H1 (cell line): ENCODE measurements at regions not wholly inside any gene's neighbourhood (a gene's known extent, or its start where the extent isn't known, plus 50 kb on each side); places are given as distances from the start of the nearest gene placed in this dataset.

ENCODE experiments used
- CTCF ChIA-PET: fragments of 300-600 bp; sonication (Branson Sonifier 250); formaldehyde crosslinking; loops from one replicate; lab custom pipeline; 2021; ENCODE audit not compliant: partially characterized antibody; lab: Charles Lee
- POLR2A ChIA-PET: fragments of 300-600 bp; sonication (Branson Sonifier 250); formaldehyde crosslinking; loops from one replicate; lab custom pipeline; 2021; ENCODE audit warnings: inconsistent platforms; ENCODE audit not compliant: partially characterized antibody; lab: Charles Lee
- DNase-seq, 2 experiments: peaks; one replicate each; pipeline versions ENCODE4 v3.0.0 to v3.0.0-alpha.2; 2010 to 2022; ENCODE audit warnings: low spot score in 2 of 2, low read depth in 1 of 2, mixed read lengths in 1 of 2
- FAIRE-seq: peaks from 2 replicates; lab custom pipeline; 2011; peaks lifted over from hg19 to GRCh38; lab: Jason Lieb, UNC
- H2AFZ ChIP-seq: 2 replicates; pipeline ENCODE4 v1.8.1; 2012; ENCODE audit warnings: low read length, inconsistent platforms
- H2AK5ac ChIP-seq: 2 replicates; pipeline ENCODE4 v1.6.1; 2013; ENCODE audit warnings: low read depth, low read length
- H2BK120ac ChIP-seq: replicated peaks from 2 replicates; pipeline ENCODE3; 2013; ENCODE audit warnings: low read depth, low read length, inconsistent platforms
- H2BK12ac ChIP-seq: 2 replicates; pipeline ENCODE4 v1.6.1; 2013; ENCODE audit warnings: low read depth, low read length
- H2BK15ac ChIP-seq: 2 replicates; pipeline ENCODE4 v1.6.1; 2013; ENCODE audit warnings: low read length
- H2BK20ac ChIP-seq: 2 replicates; pipeline ENCODE4 v1.6.1; 2013; ENCODE audit warnings: low read length
- H2BK5ac ChIP-seq: 2 replicates; pipeline ENCODE4 v1.6.1; 2013; ENCODE audit warnings: low read depth, low read length
- H3K14ac ChIP-seq: 2 replicates; pipeline ENCODE4 v1.6.1; 2013; ENCODE audit warnings: inconsistent platforms; ENCODE audit not compliant: insufficient read length
- H3K18ac ChIP-seq: 2 replicates; pipeline ENCODE4 v1.6.1; 2013; ENCODE audit warnings: low read length; ENCODE audit errors: extremely low read depth
- H3K23ac ChIP-seq: 2 replicates; pipeline ENCODE4 v1.6.1; 2013; ENCODE audit warnings: inconsistent platforms; ENCODE audit not compliant: insufficient read length
- H3K23me2 ChIP-seq: 2 replicates; pipeline ENCODE4 v1.6.1; 2013; ENCODE audit warnings: low read depth, low read length
- H3K27ac ChIP-seq: 2 replicates; pipeline ENCODE4 v1.6.1; 2011; ENCODE audit warnings: low read depth, low read length, inconsistent platforms
- H3K27me3 ChIP-seq, 4 experiments: replicated peaks in 1 of 4; 1 replicate in 1 of 4; 2 replicates in 3 of 4; pipeline versions ENCODE4 v1.6.1 to v1.8.1; 2011 to 2013; ENCODE audit warnings: low read length in 3 of 4, mild to moderate bottlenecking in 3 of 4, inconsistent platforms in 2 of 4, mixed read lengths in 2 of 4, moderate library complexity in 1 of 4; ENCODE audit not compliant: control insufficient read depth in 3 of 4, insufficient read depth in 3 of 4; ENCODE audit errors: extremely low read depth in 1 of 4
- H3K36me3 ChIP-seq, 4 experiments: 2 replicates each; pipeline versions ENCODE4 v1.6.1 to v1.8.1; 2011 to 2013; ENCODE audit warnings: mild to moderate bottlenecking in 4 of 4, low read length in 3 of 4, moderate library complexity in 2 of 4, control low read depth in 1 of 4, inconsistent platforms in 1 of 4; ENCODE audit not compliant: insufficient read depth in 4 of 4, control insufficient read depth in 2 of 4
- H3K4ac ChIP-seq: replicated peaks from 2 replicates; pipeline ENCODE3; 2013; ENCODE audit warnings: low read length, low read depth, mixed read lengths, inconsistent platforms; ENCODE audit not compliant: insufficient read length
- H3K4me1 ChIP-seq, 4 experiments: replicated peaks in 1 of 4; 1 replicate in 1 of 4; 2 replicates in 3 of 4; pipeline versions ENCODE4 v1.6.1 to v1.8.1; 2011 to 2013; ENCODE audit warnings: low read length in 3 of 4, inconsistent platforms in 2 of 4, mixed read lengths in 1 of 4; ENCODE audit not compliant: insufficient read depth in 4 of 4, control insufficient read depth in 3 of 4
- H3K4me2 ChIP-seq, 2 experiments: 2 replicates each; pipeline versions ENCODE4 v1.6.1 to v1.8.1; 2011 to 2013; ENCODE audit warnings: low read depth in 2 of 2, low read length in 2 of 2, control low read depth in 1 of 2, inconsistent platforms in 1 of 2, mild to moderate bottlenecking in 1 of 2; ENCODE audit not compliant: insufficient read depth in 1 of 2
- H3K4me3 ChIP-seq, 4 experiments: fragments of 200-600, 300-600 bp in 1 of 4; sonication (generic), shearing (Covaris generic), sonication (Bioruptor Twin) in 1 of 4; 2 replicates each; pipeline versions ENCODE4 v1.5.1 to v1.8.1; 2011 to 2016; ENCODE audit warnings: low read length in 4 of 4, low read depth in 3 of 4, control low read depth in 2 of 4, inconsistent platforms in 2 of 4, mild to moderate bottlenecking in 2 of 4, mixed read lengths in 1 of 4, moderate library complexity in 1 of 4; ENCODE audit not compliant: insufficient read depth in 2 of 4; ENCODE audit errors: extremely low read depth in 1 of 4
- H3K56ac ChIP-seq: replicated peaks from 2 replicates; pipeline ENCODE3; 2013; ENCODE audit warnings: low read depth, mild to moderate bottlenecking, mixed read lengths, low read length, inconsistent platforms; ENCODE audit not compliant: insufficient read length
- H3K79me1 ChIP-seq: 2 replicates; pipeline ENCODE4 v1.6.1; 2013; ENCODE audit warnings: low read depth, low read length, control low read depth
- H3K79me2 ChIP-seq, 2 experiments: 2 replicates each; pipeline versions ENCODE4 v1.6.1 to v1.8.1; 2012 to 2013; ENCODE audit warnings: low read length in 2 of 2, mild to moderate bottlenecking in 2 of 2, inconsistent platforms in 1 of 2; ENCODE audit not compliant: insufficient read depth in 2 of 2, control insufficient read depth in 1 of 2
- H3K9ac ChIP-seq, 4 experiments: replicated peaks in 1 of 4; 1 replicate in 1 of 4; 2 replicates in 3 of 4; pipeline versions ENCODE4 v1.6.1 to v1.8.1; 2011 to 2013; ENCODE audit warnings: low read depth in 3 of 4, low read length in 3 of 4, control low read depth in 2 of 4, mild to moderate bottlenecking in 2 of 4, moderate library complexity in 2 of 4, inconsistent platforms in 1 of 4; ENCODE audit errors: extremely low read depth in 1 of 4
- H3K9me3 ChIP-seq, 2 experiments: 2 replicates each; pipeline versions ENCODE4 v1.6.1 to v1.8.1; 2012 to 2013; ENCODE audit warnings: mild to moderate bottlenecking in 2 of 2, moderate library complexity in 2 of 2, control low read depth in 1 of 2, inconsistent platforms in 1 of 2, low read depth in 1 of 2, low read length in 1 of 2, mixed read lengths in 1 of 2; ENCODE audit not compliant: insufficient read depth in 2 of 2
- H4K20me1 ChIP-seq, 2 experiments: replicated peaks in 1 of 2; 2 replicates each; pipeline versions ENCODE3 to v1.8.1; 2011 to 2013; ENCODE audit warnings: inconsistent platforms in 2 of 2, low read length in 2 of 2, mild to moderate bottlenecking in 1 of 2; ENCODE audit not compliant: insufficient read depth in 2 of 2, control insufficient read depth in 1 of 2
- H4K5ac ChIP-seq: 2 replicates; pipeline ENCODE4 v1.6.1; 2013; ENCODE audit warnings: low read length, low read depth, mixed read lengths, inconsistent platforms; ENCODE audit not compliant: insufficient read length
- H4K8ac ChIP-seq: 2 replicates; pipeline ENCODE4 v1.8.0; 2013; ENCODE audit warnings: mild to moderate bottlenecking, moderate library complexity, low read length, inconsistent platforms; ENCODE audit not compliant: insufficient read depth; ENCODE audit errors: extremely low read depth
- H4K91ac ChIP-seq: replicated peaks from 2 replicates; pipeline ENCODE3; 2013; ENCODE audit warnings: low read length, mixed read lengths, inconsistent platforms; ENCODE audit not compliant: insufficient read length
- GABPA ChIP-seq: IDR thresholded peaks from 2 replicates; pipeline ENCODE4 v1.6.1; 2011; ENCODE audit warnings: mild to moderate bottlenecking, low read length, moderate library complexity, borderline replicate concordance; ENCODE audit not compliant: insufficient read depth
- HDAC2 ChIP-seq, 2 experiments: fragments of 300-600 bp in 1 of 2; sonication (generic) in 1 of 2; IDR thresholded peaks; 2 replicates each; pipeline ENCODE4 v1.6.1; 2011 to 2012; ENCODE audit warnings: low read depth in 2 of 2, low read length in 2 of 2, mild to moderate bottlenecking in 2 of 2, moderate library complexity in 2 of 2, borderline replicate concordance in 1 of 2, inconsistent platforms in 1 of 2
- SIRT6 ChIP-seq: IDR thresholded peaks from one replicate; pipeline ENCODE4 v1.7.1; 2012; ENCODE audit warnings: low read length, inconsistent platforms
- SRF ChIP-seq: IDR thresholded peaks from 2 replicates; pipeline ENCODE4 v1.6.1; 2011; ENCODE audit warnings: mild to moderate bottlenecking, low read depth, low read length, moderate library complexity
- WGBS, 2 experiments: shearing (Covaris generic) in 1 of 2; methylation state at CpG; one replicate each; pipeline versions ENCODE4 v1.1.6 to v1.1.7; 2013 to 2015; ENCODE audit warnings: low lambda C conversion rate in 2 of 2, mixed read lengths in 2 of 2, inconsistent platforms in 1 of 2, low coverage in 1 of 2, missing lambda C conversion rate in 1 of 2; ENCODE audit not compliant: insufficient replicate concordance in 2 of 2, insufficient coverage in 1 of 2, insufficient read length in 1 of 2; ENCODE audit errors: extremely low coverage in 1 of 2, missing lambda C conversion rate in 1 of 2; 5-methylcytosine and 5-hydroxymethylcytosine counted together

DNA sequence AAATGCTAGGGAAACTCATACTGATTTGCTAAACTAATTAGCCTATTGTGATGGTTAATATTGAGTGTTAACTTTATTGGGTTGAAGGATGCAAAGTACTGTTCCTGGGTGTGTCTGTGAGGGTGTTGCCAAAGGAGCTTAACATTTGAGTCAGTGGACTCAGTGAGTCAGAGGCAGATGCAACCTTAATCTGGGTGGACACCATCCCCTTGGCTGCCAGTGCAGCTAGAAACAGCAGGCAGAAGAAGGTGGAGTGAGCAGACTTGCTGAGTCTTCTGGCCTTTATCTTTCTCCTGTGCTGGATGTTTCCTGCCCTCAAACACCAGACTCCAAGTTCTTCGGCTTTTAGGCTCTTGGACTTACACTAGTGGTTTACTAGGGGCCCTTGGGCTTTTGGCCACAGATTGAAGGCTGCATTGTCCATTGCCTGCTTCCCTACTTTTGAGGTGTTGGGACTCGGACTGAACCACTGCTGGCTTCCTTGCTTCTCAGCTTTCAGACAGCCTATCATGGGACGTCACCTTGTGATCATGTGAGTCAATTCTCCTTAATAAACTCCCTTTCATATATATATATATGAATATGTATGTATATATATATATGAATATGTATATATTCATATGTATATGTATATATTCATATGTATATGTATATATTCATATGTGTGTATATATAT is 69.7 kb downstream of the RPRM start:
- TF ChIP-seq GABPA (no peak), SRF (no peak), SIRT6 (no peak), HDAC2 (IDR thresholded peaks at IDR 0.05; ENCODE audit: borderline replicate concordance in 1 of 2, low read depth in 2 of 2, low read length in 2 of 2) (no peak)
- no peak overlapping the region for H3K14ac ChIP-seq
- no peak overlapping the region for H3K4me2 ChIP-seq
- H3K23ac ChIP-seq, result no peak overlapping the region
- 88% methylated on average over 3 of the region's 3 CpGs; no CpG with 5 or more reads in 1 of the 2 experiments for WGBS, 2 experiments
- FAIRE-seq (no peak), DNase-seq (no peak)
- H2BK5ac ChIP-seq, result no peak overlapping the region
- H2BK12ac ChIP-seq, result 0 out of 2 replicates have a peak overlapping the region, but pooled peaks have one; percentile 11
- no peak overlapping the region for H2BK15ac ChIP-seq
- H3K18ac ChIP-seq, result no peak overlapping the region; the same call in 1 of the 2 replicates
- H3K9ac ChIP-seq, result no peak overlapping the region
- H3K79me2 ChIP-seq, result no peaks in the 10 kb centered on the region
- no peaks in the 10 kb centered on the region for H3K27me3 ChIP-seq
- no peak overlapping the region for H2BK20ac ChIP-seq
- H4K5ac ChIP-seq, result no peak overlapping the region
- H3K79me1 ChIP-seq, result no peaks in the 10 kb centered on the region; the same call in 1 of the 2 replicates
- H4K91ac ChIP-seq, result no peak overlapping the region
- H2AFZ ChIP-seq, result no peak overlapping the region; the same call in 1 of the 2 replicates
- H2BK120ac ChIP-seq, result no peak overlapping the region
- no peak overlapping the region for H4K8ac ChIP-seq
- peaks cover 0 to 17% (median 7%) of the 10 kb centered on the region in 4 experiments; a peak in 5 of 7 replicates for H3K4me1 ChIP-seq
- H2AK5ac ChIP-seq, result no peak overlapping the region
- H3K36me3 ChIP-seq, result no peaks in the 10 kb centered on the region
- no peak overlapping the region for H3K56ac ChIP-seq
- no peak overlapping the region for H3K4me3 ChIP-seq
- no peak overlapping the region for H3K27ac ChIP-seq
- no peak overlapping the region for H3K4ac ChIP-seq
- H3K23me2 ChIP-seq, result peaks cover 3% of the 10 kb centered on the region; the same call in 1 of the 2 replicates
- H4K20me1 ChIP-seq, result no peaks in the 10 kb centered on the region
- H3K9me3 ChIP-seq, result no peaks in the 10 kb centered on the region
- POLR2A ChIA-PET, result interaction anchor here (1.2 kb wide), 1 partner anchor 20 kb away, joined by 3 read pairs; no protein-coding TSS in a partner anchor
- CTCF ChIA-PET, result interaction anchor here (1.2 to 1.6 kb wide), 3 partner anchors 16 to 110 kb away, joined by 3 to 7 read pairs (median 3); partner anchors contain the start of gene RPRM
